MCF 10A (cell line): ENCODE measurements at regions not wholly inside any gene's neighbourhood (a gene's known extent, or its start where the extent isn't known, plus 50 kb on each side); places are given as distances from the start of the nearest gene placed in this dataset.

Source experiments
- BruUV-seq: library from RNA; stranded (reverse); fragments of 400-500 nt; replicated peaks from 2 replicates; lab custom pipeline; 2021; lab: Mats Ljungman, UMichigan
- CTCF ChIA-PET: fragments of 300-600 bp; sonication (Branson Sonifier 250); formaldehyde crosslinking; extraction: SDS; loops from one replicate; lab custom pipeline; 2021; ENCODE audit warnings: antibody characterized with exemption, inconsistent platforms; lab: Yijun Ruan, JAX
- POLR2A ChIA-PET: fragments of 300-600, 350-650 bp; sonication (Branson Sonifier 250); formaldehyde crosslinking; extraction: SDS; loops from one replicate; lab custom pipeline; 2020; ENCODE audit warnings: antibody characterized with exemption, inconsistent platforms; lab: Yijun Ruan, JAX
- DNase-seq: peaks from one replicate; pipeline ENCODE4 v3.0.0-alpha.2; 2018; ENCODE audit not compliant: unreplicated experiment
- H3K27ac Mint-ChIP-seq: one replicate; pipeline ENCODE4 v1.8.0; 2022; ENCODE audit warnings: mild to moderate bottlenecking, low read depth, mixed read lengths; ENCODE audit not compliant: unreplicated experiment
- H3K27me3 Mint-ChIP-seq: one replicate; pipeline ENCODE4 v1.8.0; 2022; ENCODE audit warnings: mixed read lengths; ENCODE audit not compliant: insufficient read depth, unreplicated experiment
- H3K36me3 Mint-ChIP-seq: one replicate; pipeline ENCODE4 v1.8.0; 2022; ENCODE audit warnings: mild to moderate bottlenecking, moderate library complexity, mixed read lengths; ENCODE audit not compliant: insufficient read depth, unreplicated experiment
- H3K4me1 Mint-ChIP-seq: one replicate; pipeline ENCODE4 v1.8.0; 2022; ENCODE audit warnings: mixed read lengths; ENCODE audit not compliant: insufficient read depth, unreplicated experiment
- H3K4me3 Mint-ChIP-seq: one replicate; pipeline ENCODE4 v1.8.0; 2022; ENCODE audit warnings: mild to moderate bottlenecking, moderate library complexity, mixed read lengths; ENCODE audit not compliant: unreplicated experiment
- H3K9me3 Mint-ChIP-seq: one replicate; pipeline ENCODE4 v1.8.0; 2022; ENCODE audit warnings: mixed read lengths; ENCODE audit not compliant: unreplicated experiment
- CTCF ChIP-seq: fragments of 200-600 bp; IDR thresholded peaks from one replicate; pipeline ENCODE4 v1.8.0; 2022; ENCODE audit warnings: antibody characterized with exemption, mild to moderate bottlenecking; ENCODE audit not compliant: unreplicated experiment
- intact Hi-C: fragments of 100-400 bp; cut with micrococcal nuclease; formaldehyde crosslinking; loops from 2 replicates; pipeline ENCODE4 v1.14.1; 2022

GRCh38 chr11:112540261-112540660 lies 279.6 kb upstream of the PLET1 start:
- TF ChIP-seq CTCF, result no peak
- POLR2A ChIA-PET, result no interaction called here
- no peaks in the 10 kb centered on the region for H3K9me3 Mint-ChIP-seq
- DNase-seq, result no peak
- peaks cover 20% of the 10 kb centered on the region for H3K27me3 Mint-ChIP-seq
- CTCF ChIA-PET, result no interaction called here
- peaks cover 6% of the 10 kb centered on the region for H3K4me1 Mint-ChIP-seq
- intact Hi-C loops, result no loop called here
- no peak overlapping the region for H3K27ac Mint-ChIP-seq
- no peaks in the 10 kb centered on the region for H3K36me3 Mint-ChIP-seq
- no TSS peak for BruUV-seq
- H3K4me3 Mint-ChIP-seq, result no peak overlapping the region

- Mint-ChIP-seq H3K36me3 (no peaks in the 10 kb centered on the region), H3K27me3 (peaks cover 9% of the 10 kb centered on the region), H3K27ac (no peak overlapping the region), H3K9me3 (no peaks in the 10 kb centered on the region), H3K4me1 (peaks cover 6% of the 10 kb centered on the region), H3K4me3 (no peak overlapping the region)
- CTCF ChIA-PET, result no interaction called here
- no peak for TF ChIP-seq CTCF
- intact Hi-C loops, result no loop called here
- no peak for DNase-seq
- POLR2A ChIA-PET, result no interaction called here
- no TSS peak for BruUV-seq
Observed at GRCh38 chr11:112541140-112542046, 280.7 kb upstream of the PLET1 start.

GRCh38 chr11:112542479-112542878 lies 281.8 kb upstream of the PLET1 start:
- BruUV-seq, result no TSS peak
- no peaks in the 10 kb centered on the region for H3K27me3 Mint-ChIP-seq
- TF ChIP-seq CTCF, result no peak
- no peaks in the 10 kb centered on the region for H3K36me3 Mint-ChIP-seq
- no peak overlapping the region for H3K27ac Mint-ChIP-seq
- H3K4me1 Mint-ChIP-seq, result peaks cover 6% of the 10 kb centered on the region
- H3K9me3 Mint-ChIP-seq, result no peaks in the 10 kb centered on the region
- no peak overlapping the region for H3K4me3 Mint-ChIP-seq
- CTCF ChIA-PET, result interaction anchor here (0.5 to 0.7 kb wide), 2 partner anchors 596 to 1259 kb away, joined by 3 to 4 read pairs; no protein-coding TSS in a partner anchor
- POLR2A ChIA-PET, result no interaction called here
- DNase-seq, result no peak
- intact Hi-C loops, result no loop called here

- Mint-ChIP-seq H3K36me3 (no peaks in the 10 kb centered on the region), H3K4me1 (no peaks in the 10 kb centered on the region), H3K4me3 (no peak overlapping the region), H3K27me3 (no peaks in the 10 kb centered on the region), H3K9me3 (no peaks in the 10 kb centered on the region), H3K27ac (no peak overlapping the region)
- no TSS peak for BruUV-seq
- intact Hi-C loops, result no loop called here
- DNase-seq, result no peak
- TF ChIP-seq CTCF, result no peak
- CTCF ChIA-PET, result no interaction called here
- POLR2A ChIA-PET, result no interaction called here
Observed at GRCh38 chr11:112543390-112543789, 282.7 kb upstream of the PLET1 start.
